Hepatocyte (in vitro differentiated cells): ENCODE measurements at regions not wholly inside any gene's neighbourhood (a gene's known extent, or its start where the extent isn't known, plus 50 kb on each side); places are given as distances from the start of the nearest gene placed in this dataset.

Experiments
- EZH2phosphoT487 ChIP-seq: fragments of 200-600 bp; sonication (generic); IDR thresholded peaks from one replicate; pipeline ENCODE4 v1.6.1; 2018; ENCODE audit warnings: antibody characterized with exemption, mild to moderate bottlenecking, low read depth, moderate library complexity; ENCODE audit not compliant: unreplicated experiment, severe bottlenecking
- TF ChIP-seq, protein P1 (sequence below): fragments of 200-600 bp; sonication (generic); IDR thresholded peaks from 2 replicates; pipeline ENCODE4 v1.5.1; 2016; ENCODE audit warnings: antibody characterized with exemption, mild to moderate bottlenecking; ENCODE audit not compliant: poor library complexity

DNA sequence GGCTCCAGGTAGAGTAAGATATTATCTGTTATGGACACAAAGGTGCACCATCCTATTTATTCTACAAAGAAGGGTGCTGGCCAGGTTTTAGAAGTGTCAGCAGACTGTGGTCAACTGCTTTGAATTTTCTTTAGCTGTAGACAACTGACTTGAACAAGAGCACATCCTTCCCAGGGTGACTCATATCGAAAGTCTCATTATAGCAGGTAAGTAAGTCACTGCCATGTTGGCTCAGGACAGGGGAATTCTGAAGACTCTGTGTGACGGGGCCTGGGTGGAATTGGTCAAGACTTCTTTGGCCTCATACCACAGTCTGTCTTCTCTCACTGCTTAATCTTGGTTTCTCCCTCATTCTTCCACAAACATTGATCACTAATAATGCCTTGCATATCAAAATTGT is 214.5 kb upstream of the CDH9 start:
- TF ChIP-seq, protein P1, sequence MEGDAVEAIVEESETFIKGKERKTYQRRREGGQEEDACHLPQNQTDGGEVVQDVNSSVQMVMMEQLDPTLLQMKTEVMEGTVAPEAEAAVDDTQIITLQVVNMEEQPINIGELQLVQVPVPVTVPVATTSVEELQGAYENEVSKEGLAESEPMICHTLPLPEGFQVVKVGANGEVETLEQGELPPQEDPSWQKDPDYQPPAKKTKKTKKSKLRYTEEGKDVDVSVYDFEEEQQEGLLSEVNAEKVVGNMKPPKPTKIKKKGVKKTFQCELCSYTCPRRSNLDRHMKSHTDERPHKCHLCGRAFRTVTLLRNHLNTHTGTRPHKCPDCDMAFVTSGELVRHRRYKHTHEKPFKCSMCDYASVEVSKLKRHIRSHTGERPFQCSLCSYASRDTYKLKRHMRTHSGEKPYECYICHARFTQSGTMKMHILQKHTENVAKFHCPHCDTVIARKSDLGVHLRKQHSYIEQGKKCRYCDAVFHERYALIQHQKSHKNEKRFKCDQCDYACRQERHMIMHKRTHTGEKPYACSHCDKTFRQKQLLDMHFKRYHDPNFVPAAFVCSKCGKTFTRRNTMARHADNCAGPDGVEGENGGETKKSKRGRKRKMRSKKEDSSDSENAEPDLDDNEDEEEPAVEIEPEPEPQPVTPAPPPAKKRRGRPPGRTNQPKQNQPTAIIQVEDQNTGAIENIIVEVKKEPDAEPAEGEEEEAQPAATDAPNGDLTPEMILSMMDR = no peak
- TF ChIP-seq EZH2phosphoT487 = no peak
